IMR-90 (cell line): ENCODE measurements at regions not wholly inside any gene's neighbourhood (a gene's known extent, or its start where the extent isn't known, plus 50 kb on each side); places are given as distances from the start of the nearest gene placed in this dataset.

Experiments
- ATAC-seq: fragments of 200-7000 bp; cut with Tn5 transposase; 2 replicates; pipeline ENCODE4 v1.9.1; 2020; ENCODE audit warnings: low read depth, mild to moderate bottlenecking, moderate library complexity
- BruUV-seq: library from RNA; stranded (reverse); fragments of 400-500 nt; replicated peaks from 2 replicates; lab custom pipeline; 2021; lab: Mats Ljungman, UMichigan
- CTCF ChIA-PET: fragments of 300-600 bp; formaldehyde crosslinking; extraction: SDS; loops from one replicate; lab custom pipeline; 2021; ENCODE audit warnings: antibody characterized with exemption; lab: Yijun Ruan, JAX
- POLR2A ChIA-PET: fragments of 300-600 bp; sonication (Branson Sonifier 250); formaldehyde crosslinking; loops from one replicate; lab custom pipeline; 2022; ENCODE audit warnings: antibody characterized with exemption; ENCODE audit not compliant: unreplicated experiment; lab: Charles Lee
- DNase-seq: peaks from one replicate; pipeline ENCODE4 v3.0.0; 2013
- H2AFZ ChIP-seq: replicated peaks from 2 replicates; pipeline ENCODE3; 2013; ENCODE audit warnings: low read length, mild to moderate bottlenecking; ENCODE audit not compliant: poor library complexity
- H2AK5ac ChIP-seq: 2 replicates; pipeline ENCODE4 v1.6.1; 2013; ENCODE audit warnings: low read depth, low read length, inconsistent platforms
- H2AK9ac ChIP-seq: replicated peaks from 2 replicates; pipeline ENCODE3; 2013; ENCODE audit warnings: mild to moderate bottlenecking, low read depth, low read length, moderate library complexity; ENCODE audit not compliant: poor library complexity
- H2BK120ac ChIP-seq: 2 replicates; pipeline ENCODE4 v1.6.1; 2013; ENCODE audit warnings: low read depth, low read length, inconsistent platforms
- H2BK15ac ChIP-seq: 3 replicates; pipeline ENCODE4 v1.6.1; 2013; ENCODE audit warnings: low read depth, low read length, inconsistent platforms
- H2BK20ac ChIP-seq: 2 replicates; pipeline ENCODE4 v1.6.1; 2013; ENCODE audit warnings: low read depth, mild to moderate bottlenecking, inconsistent platforms, low read length, moderate library complexity
- H2BK5ac ChIP-seq: 2 replicates; pipeline ENCODE4 v1.6.1; 2013; ENCODE audit warnings: mild to moderate bottlenecking, low read depth, low read length, inconsistent platforms; ENCODE audit not compliant: poor library complexity, severe bottlenecking
- H3K14ac ChIP-seq: replicated peaks from 2 replicates; pipeline ENCODE4 v1.6.1; 2013; ENCODE audit warnings: low read depth, low read length, inconsistent platforms
- H3K18ac ChIP-seq: 2 replicates; pipeline ENCODE4 v1.6.1; 2013; ENCODE audit warnings: low read depth, low read length, control low read depth
- H3K23ac ChIP-seq: 2 replicates; pipeline ENCODE4 v1.6.1; 2013; ENCODE audit warnings: low read depth, low read length, inconsistent platforms
- H3K27ac ChIP-seq: 2 replicates; pipeline ENCODE4 v1.5.1; 2013; ENCODE audit warnings: mild to moderate bottlenecking, control low read depth, low read length; ENCODE audit not compliant: insufficient read depth
- H3K27me3 ChIP-seq: 2 replicates; pipeline ENCODE4 v1.6.1; 2013; ENCODE audit warnings: low read length; ENCODE audit not compliant: control insufficient read depth, insufficient read depth
- H3K36me3 ChIP-seq: 2 replicates; pipeline ENCODE4 v1.6.1; 2013; ENCODE audit warnings: low read length, mixed read lengths; ENCODE audit not compliant: control insufficient read depth, insufficient read depth
- H3K4ac ChIP-seq: 2 replicates; pipeline ENCODE4 v1.6.1; 2013; ENCODE audit warnings: low read depth, low read length, inconsistent platforms
- H3K4me1 ChIP-seq: 2 replicates; pipeline ENCODE4 v1.6.1; 2013; ENCODE audit warnings: low read length, mixed read lengths; ENCODE audit not compliant: control insufficient read depth, insufficient read depth
- H3K4me2 ChIP-seq: 2 replicates; pipeline ENCODE4 v1.6.1; 2013; ENCODE audit warnings: low read depth, mild to moderate bottlenecking, control low read depth, low read length, moderate library complexity
- H3K4me3 ChIP-seq: 2 replicates; pipeline ENCODE4 v1.5.1; 2013; ENCODE audit warnings: low read depth, mild to moderate bottlenecking, control low read depth, low read length, moderate library complexity; ENCODE audit not compliant: insufficient read depth
- H3K56ac ChIP-seq: 2 replicates; pipeline ENCODE4 v1.6.1; 2013; ENCODE audit warnings: low read length, inconsistent platforms; ENCODE audit not compliant: insufficient read depth; ENCODE audit errors: extremely low read depth
- H3K79me1 ChIP-seq, 2 experiments: 2 replicates each; pipeline ENCODE4 v1.6.1; 2013; ENCODE audit warnings: low read length in 2 of 2, inconsistent platforms in 1 of 2, low read depth in 1 of 2
- H3K9ac ChIP-seq: 2 replicates; pipeline ENCODE4 v1.6.1; 2013; ENCODE audit warnings: low read depth, low read length, control low read depth
- H3K9me1 ChIP-seq: 2 replicates; pipeline ENCODE4 v1.6.1; 2013; ENCODE audit warnings: low read length, inconsistent platforms; ENCODE audit not compliant: insufficient read depth
- H3K9me3 ChIP-seq: 2 replicates; pipeline ENCODE4 v1.6.1; 2013; ENCODE audit warnings: low read length; ENCODE audit not compliant: control insufficient read depth, insufficient read depth
- H4K20me1 ChIP-seq: 2 replicates; pipeline ENCODE4 v1.6.1; 2013; ENCODE audit warnings: low read length, inconsistent platforms; ENCODE audit not compliant: insufficient read depth
- H4K5ac ChIP-seq: 2 replicates; pipeline ENCODE4 v1.6.1; 2013; ENCODE audit warnings: mild to moderate bottlenecking, low read depth, low read length, control low read depth
- H4K8ac ChIP-seq, 2 experiments: 2 replicates each; pipeline ENCODE4 v1.6.1; 2013; ENCODE audit warnings: low read depth in 2 of 2, low read length in 2 of 2, control low read depth in 1 of 2, inconsistent platforms in 1 of 2
- H4K91ac ChIP-seq: 2 replicates; pipeline ENCODE4 v1.6.1; 2013; ENCODE audit warnings: low read depth, low read length, inconsistent platforms; ENCODE audit not compliant: insufficient read depth
- BHLHE40 ChIP-seq: fragments of 150-350 bp; IDR thresholded peaks from 2 replicates; pipeline ENCODE4 v1.6.1; 2016; ENCODE audit warnings: mild to moderate bottlenecking, low read depth, low read length
- CEBPB ChIP-seq: IDR thresholded peaks from 2 replicates; pipeline ENCODE4 v1.6.1; 2012; ENCODE audit warnings: low read depth, low read length, improper control_type of control experiment
- ELK1 ChIP-seq: fragments of 150-350 bp; IDR thresholded peaks from 2 replicates; pipeline ENCODE4 v1.6.1; 2016; ENCODE audit warnings: low read depth, mild to moderate bottlenecking, low read length, moderate library complexity, borderline replicate concordance
- MAFK ChIP-seq: IDR thresholded peaks from 2 replicates; pipeline ENCODE4 v1.6.1; 2012; ENCODE audit warnings: low read depth, low read length, improper control_type of control experiment
- MXI1 ChIP-seq: IDR thresholded peaks from 2 replicates; pipeline ENCODE4 v1.6.1; 2012; ENCODE audit warnings: low read depth, mild to moderate bottlenecking, low read length, moderate library complexity, borderline replicate concordance
- NFE2L2 ChIP-seq: fragments of 150-350 bp; IDR thresholded peaks from 2 replicates; pipeline ENCODE4 v1.6.1; 2016; ENCODE audit warnings: low read depth, mild to moderate bottlenecking, low read length
- RAD21 ChIP-seq: IDR thresholded peaks from 2 replicates; pipeline ENCODE4 v1.6.1; 2012; ENCODE audit warnings: low read length, improper control_type of control experiment
- RFX5 ChIP-seq: IDR thresholded peaks from 2 replicates; pipeline ENCODE4 v1.8.0; 2012; ENCODE audit warnings: low read depth, mild to moderate bottlenecking, low read length, moderate library complexity
- USF2 ChIP-seq: fragments of 150-350 bp; IDR thresholded peaks from 2 replicates; pipeline ENCODE4 v1.6.1; 2017; ENCODE audit warnings: mild to moderate bottlenecking, antibody characterized with exemption, low read length, low read depth
- WGBS, 2 experiments: methylation state at CpG; one replicate each; pipeline versions ENCODE4 v1.1.5 to v1.1.7; 2013; ENCODE audit warnings: missing lambda C conversion rate in 2 of 2; ENCODE audit not compliant: insufficient read length in 1 of 2; ENCODE audit errors: extremely low coverage in 2 of 2; 5-methylcytosine and 5-hydroxymethylcytosine counted together
- dilution Hi-C: fragments of 300-500 bp; cut with HindIII; formaldehyde crosslinking; loops from one replicate; pipeline ENCODE4 v1.14.3; 2018; ENCODE audit warnings: low sequenced_read_pairs; ENCODE audit not compliant: unreplicated experiment
- in situ Hi-C: fragments of 300-500 bp; cut with MboI; formaldehyde crosslinking; loops from 3 replicates; pipeline ENCODE4 v1.14.3; 2019; ENCODE audit warnings: low sequenced_read_pairs, inconsistent platforms, mixed read lengths
- intact Hi-C: fragments of 100-400 bp; cut with micrococcal nuclease; formaldehyde crosslinking; loops from 2 replicates; pipeline ENCODE4 v1.10.0; 2022
- TF ChIP-seq, protein P1 (sequence below): conservative IDR thresholded peaks from 2 replicates; pipeline ENCODE4 v1.5.1; 2012; ENCODE audit warnings: mild to moderate bottlenecking, low read depth, low read length, improper control_type of control experiment

GRCh38 chr6:166757232-166758135, 130.4 kb upstream of the RPS6KA2 start:
- intact Hi-C loops (loop anchor here (5.0 kb wide), 1 partner anchor 240 kb away; no protein-coding TSS in a partner anchor), in situ Hi-C loops (no loop called here)
- no peaks in the 10 kb centered on the region for H4K20me1 ChIP-seq

More at GRCh38 chr6:166757232-166758135, 130.4 kb upstream of the RPS6KA2 start:
- Histone ChIP-seq H3K27me3 (peaks cover 32% of the 10 kb centered on the region), H4K5ac (no peak overlapping the region), H2BK120ac (no peak overlapping the region), H2AK5ac (no peak overlapping the region), H2AFZ (peak overlapping the region; percentile 73), H3K4me3 (0 out of 2 replicates have a peak overlapping the region, but pooled peaks have one; percentile 16), H3K23ac (no peak overlapping the region), H2BK5ac (no peak overlapping the region), H3K9ac (no peak overlapping the region), H3K4me2 (peak overlapping the region; percentile 76; the same call in 1 of the 2 replicates), H2AK9ac (no peak overlapping the region), H3K36me3 (no peaks in the 10 kb centered on the region), H3K79me1 (no peaks in the 10 kb centered on the region), H4K91ac (no peak overlapping the region), H3K4me1 (peaks cover 2% of the 10 kb centered on the region; the same call in 1 of the 2 replicates), H3K4ac (no peak overlapping the region), H3K18ac (no peak overlapping the region), H3K27ac (no peak overlapping the region), H2BK15ac (no peak overlapping the region), H3K56ac (no peak overlapping the region), H2BK20ac (no peak overlapping the region), H3K9me1 (no peaks in the 10 kb centered on the region), H3K9me3 (no peaks in the 10 kb centered on the region), H3K14ac (no peak overlapping the region), H4K8ac (no peak overlapping the region)
- TF ChIP-seq, protein P1, sequence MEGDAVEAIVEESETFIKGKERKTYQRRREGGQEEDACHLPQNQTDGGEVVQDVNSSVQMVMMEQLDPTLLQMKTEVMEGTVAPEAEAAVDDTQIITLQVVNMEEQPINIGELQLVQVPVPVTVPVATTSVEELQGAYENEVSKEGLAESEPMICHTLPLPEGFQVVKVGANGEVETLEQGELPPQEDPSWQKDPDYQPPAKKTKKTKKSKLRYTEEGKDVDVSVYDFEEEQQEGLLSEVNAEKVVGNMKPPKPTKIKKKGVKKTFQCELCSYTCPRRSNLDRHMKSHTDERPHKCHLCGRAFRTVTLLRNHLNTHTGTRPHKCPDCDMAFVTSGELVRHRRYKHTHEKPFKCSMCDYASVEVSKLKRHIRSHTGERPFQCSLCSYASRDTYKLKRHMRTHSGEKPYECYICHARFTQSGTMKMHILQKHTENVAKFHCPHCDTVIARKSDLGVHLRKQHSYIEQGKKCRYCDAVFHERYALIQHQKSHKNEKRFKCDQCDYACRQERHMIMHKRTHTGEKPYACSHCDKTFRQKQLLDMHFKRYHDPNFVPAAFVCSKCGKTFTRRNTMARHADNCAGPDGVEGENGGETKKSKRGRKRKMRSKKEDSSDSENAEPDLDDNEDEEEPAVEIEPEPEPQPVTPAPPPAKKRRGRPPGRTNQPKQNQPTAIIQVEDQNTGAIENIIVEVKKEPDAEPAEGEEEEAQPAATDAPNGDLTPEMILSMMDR: no peak
- TF ChIP-seq MXI1 (no peak), RAD21 (no peak), BHLHE40 (no peak), NFE2L2 (no peak), RFX5 (no peak), USF2 (no peak), CEBPB (no peak), MAFK (no peak), ELK1 (no peak)
- CTCF ChIA-PET: interaction anchor here (1.2 kb wide), 1 partner anchor 17 kb away, joined by 3 read pairs; no protein-coding TSS in a partner anchor
- 1% methylated on average over 14 of the region's 24 CpGs; no CpG with 5 or more reads in 1 of the 2 experiments for WGBS, 2 experiments
- peak; percentile 59 for DNase-seq
- dilution Hi-C loops: no loop called here
- no TSS peak for BruUV-seq
- POLR2A ChIA-PET: no interaction called here
- peak; percentile 74 for ATAC-seq
